A549 (cell line): ENCODE measurements at regions not wholly inside any gene's neighbourhood (a gene's known extent, or its start where the extent isn't known, plus 50 kb on each side); places are given as distances from the start of the nearest gene placed in this dataset.
"Not testable (repeated sequence)": the region's sequence is repeated elsewhere in the genome, so short reads cannot be mapped to it uniquely, and the experiment has no call there.

ENCODE experiments used
- ATAC-seq, 2 experiments: fragments of 200-7000 bp in 1 of 2; fragments of >200 bp in 1 of 2; cut with Nextera tagmentation in 1 of 2; cut with Tn5 transposase in 1 of 2; 3 replicates each; pipeline versions ENCODE4 v1.8.0 to v1.9.1; 2018 to 2020; ENCODE audit warnings: mild to moderate bottlenecking in 1 of 2, moderate library complexity in 1 of 2
- CTCF ChIA-PET: fragments of 300-600 bp; sonication (Branson Sonifier 250); formaldehyde crosslinking; extraction: SDS; loops from one replicate; lab custom pipeline; 2021; ENCODE audit warnings: antibody characterized with exemption, inconsistent platforms; lab: Yijun Ruan, JAX
- POLR2A ChIA-PET: fragments of 350-600 bp; formaldehyde crosslinking; extraction: SDS; loops from one replicate; lab custom pipeline; 2021; ENCODE audit warnings: antibody characterized with exemption, inconsistent platforms; lab: Yijun Ruan, JAX
- DNase-seq, 2 experiments: peaks; one replicate each; pipeline versions ENCODE4 v3.0.0 to v3.0.0-alpha.2; 2011 to 2016; ENCODE audit warnings: low read depth in 1 of 2, low spot score in 1 of 2
- FAIRE-seq: peaks from 2 replicates; lab custom pipeline; 2011; peaks lifted over from hg19 to GRCh38; lab: Jason Lieb, UNC
- H3K27ac ChIP-seq, 2 experiments: fragments of >200 bp; sonication (Bioruptor Twin); formaldehyde crosslinking; 3 replicates each; pipeline ENCODE4 v1.5.1; 2016 to 2017
- H3K4me1 ChIP-seq: fragments of >200 bp; sonication (Bioruptor Twin); formaldehyde crosslinking; 3 replicates; pipeline ENCODE4 v1.6.1; 2016
- H3K4me2 ChIP-seq: fragments of >200 bp; sonication (Bioruptor Twin); formaldehyde crosslinking; 3 replicates; pipeline ENCODE4 v1.6.1; 2016
- H3K4me3 ChIP-seq: fragments of >200 bp; sonication (Bioruptor Twin); formaldehyde crosslinking; 3 replicates; pipeline ENCODE4 v1.5.1; 2016
- H3K9me3 ChIP-seq: fragments of >200 bp; sonication (Bioruptor Twin); formaldehyde crosslinking; 3 replicates; pipeline ENCODE4 v1.6.1; 2016
- BCL3 ChIP-seq: fragments of >200 bp; sonication (Bioruptor Twin); formaldehyde crosslinking; IDR thresholded peaks from 3 replicates; pipeline ENCODE4 v1.6.1; 2016
- CBX2 ChIP-seq: fragments of 200-600 bp; sonication (generic); IDR thresholded peaks from 2 replicates; pipeline ENCODE4 v1.6.1; 2016; ENCODE audit warnings: low read depth, mild to moderate bottlenecking, borderline replicate concordance
- ESRRA ChIP-seq: fragments of 150-350 bp; IDR thresholded peaks from 2 replicates; pipeline ENCODE4 v1.6.1; 2014; ENCODE audit warnings: mild to moderate bottlenecking, low read length, borderline replicate concordance
- HES2 ChIP-seq: fragments of >200 bp; sonication (Bioruptor Twin); formaldehyde crosslinking; IDR thresholded peaks from 2 replicates; pipeline ENCODE4 v1.6.1; 2016
- HOXA7 ChIP-seq: fragments of 250-450 bp; sonication (Bioruptor Pico); IDR thresholded peaks from 2 replicates; pipeline ENCODE4 v1.5.0; 2020; ENCODE audit warnings: mild to moderate bottlenecking, moderate library complexity
- HOXB13 ChIP-seq: fragments of 250-450 bp; sonication (Bioruptor Pico); IDR thresholded peaks from 2 replicates; pipeline ENCODE4 v1.5.0; 2020; ENCODE audit warnings: low read depth, mild to moderate bottlenecking, moderate library complexity
- MAFK ChIP-seq: fragments of 450-650 bp; IDR thresholded peaks from 2 replicates; pipeline ENCODE4 v1.6.1; 2014; ENCODE audit not compliant: partially characterized antibody
- MAX ChIP-seq: IDR thresholded peaks from 2 replicates; pipeline ENCODE4 v1.6.1; 2012
- MAZ ChIP-seq: fragments of 150-350 bp; IDR thresholded peaks from 2 replicates; pipeline ENCODE4 v1.6.1; 2014; ENCODE audit warnings: antibody characterized with exemption, low read depth, low read length, borderline replicate concordance
- NPAS2 ChIP-seq: fragments of 250-450 bp; sonication (Bioruptor Pico); IDR thresholded peaks from 2 replicates; pipeline ENCODE4 v1.8.0; 2022; ENCODE audit warnings: mild to moderate bottlenecking, moderate library complexity, borderline replicate concordance
- POLR2AphosphoS2 ChIP-seq: conservative IDR thresholded peaks from 2 replicates; pipeline ENCODE4 v1.6.1; 2012; ENCODE audit warnings: low read length, improper control_type of control experiment, inconsistent platforms
- RARB ChIP-seq: fragments of 250-450 bp; sonication (Bioruptor Pico); IDR thresholded peaks from 2 replicates; pipeline ENCODE4 v1.8.0; 2021; ENCODE audit warnings: mild to moderate bottlenecking, moderate library complexity
- RNF2 ChIP-seq: fragments of 200-600 bp; sonication (generic); IDR thresholded peaks from 2 replicates; pipeline ENCODE4 v1.6.1; 2016; ENCODE audit warnings: low read depth, mild to moderate bottlenecking, antibody characterized with exemption, moderate library complexity, borderline replicate concordance
- SMC3 ChIP-seq: fragments of >200 bp; sonication (Bioruptor Twin); formaldehyde crosslinking; IDR thresholded peaks from 3 replicates; pipeline ENCODE4 v1.6.1; 2018; ENCODE audit warnings: inconsistent platforms
- TP53 ChIP-seq: fragments of 250-450 bp; sonication (Bioruptor Pico); IDR thresholded peaks from 2 replicates; pipeline ENCODE4 v1.5.0; 2021; ENCODE audit warnings: mild to moderate bottlenecking, moderate library complexity
- USF2 ChIP-seq: fragments of 450-650 bp; IDR thresholded peaks from 2 replicates; pipeline ENCODE4 v1.6.1; 2014; ENCODE audit warnings: antibody characterized with exemption
- ZFP36 ChIP-seq: fragments of 450-650 bp; IDR thresholded peaks from 2 replicates; pipeline ENCODE4 v1.6.1; 2014; ENCODE audit warnings: borderline replicate concordance; ENCODE audit not compliant: partially characterized antibody
- WGBS: methylation state at CpG from one replicate; pipeline ENCODE4 v1.1.6; 2017; ENCODE audit errors: missing lambda C conversion rate; 5-methylcytosine and 5-hydroxymethylcytosine counted together

- TF ChIP-seq MAX (no peak), BCL3 (no peak), MAFK (no peak), USF2 (no peak)
Measured at GRCh38 chr15:56552659-56553058, 87.7 kb upstream of the MNS1 start (continued).

- WGBS, result 78% methylated on average over 14 of the region's 24 CpGs
- H3K4me2 ChIP-seq, CTCF ChIA-PET, ATAC-seq, H3K27ac ChIP-seq, DNase-seq, H3K4me3 ChIP-seq, POLR2A ChIA-PET, FAIRE-seq, H3K4me1 ChIP-seq: not testable (repeated sequence)
- peaks cover 27% of the 10 kb centered on the region for H3K9me3 ChIP-seq
Measured at GRCh38 chr15:56540570-56540969, 75.6 kb upstream of the MNS1 start.

GRCh38 chr15:56540157-56540556 lies 75.2 kb upstream of the MNS1 start:
- H3K27ac ChIP-seq, H3K4me1 ChIP-seq, DNase-seq, ATAC-seq, FAIRE-seq, H3K4me3 ChIP-seq, POLR2A ChIA-PET, H3K4me2 ChIP-seq: not testable (repeated sequence)
- 74% methylated on average over 22 of the region's 22 CpGs for WGBS
- H3K9me3 ChIP-seq, result peaks cover 23% of the 10 kb centered on the region
- CTCF ChIA-PET, result interaction anchor here (1.1 kb wide), 1 partner anchor 777 kb away, joined by 3 read pairs; no protein-coding TSS in a partner anchor

GRCh38 chr15:56538901-56539545 lies 74.1 kb upstream of the MNS1 start:
- Histone ChIP-seq H3K27ac (no peak overlapping the region), H3K4me2 (no peak overlapping the region), H3K9me3 (peaks cover 12% of the 10 kb centered on the region; the same call in 2 of the 3 replicates), H3K4me1 (no peaks in the 10 kb centered on the region), H3K4me3 (no peak overlapping the region)
- ATAC-seq, result no peak; a peak in 1 of 6 replicates
- ChIA-PET CTCF (interaction anchor here (1.1 kb wide), 1 partner anchor 778 kb away, joined by 3 read pairs; no protein-coding TSS in a partner anchor), POLR2A (no interaction called here)
- no peak for DNase-seq
- TF ChIP-seq ESRRA (no peak), SMC3 (no peak), MAZ (no peak), TP53 (no peak), HES2 (no peak), NPAS2 (CRISPR knock-in tag) (no peak), HOXB13 (CRISPR knock-in tag) (no peak), CBX2 (no peak), ZFP36 (no peak), MAFK (no peak), HOXA7 (CRISPR knock-in tag) (no peak), POLR2AphosphoS2 (no peak), RARB (CRISPR knock-in tag) (no peak), MAX (no peak), RNF2 (no peak)
- WGBS, result 76% methylated on average over 7 of the region's 7 CpGs
- no peak for FAIRE-seq
